ENCODE measurements at regions not wholly inside any gene's neighbourhood (a gene's known extent, or its start where the extent isn't known, plus 50 kb on each side); places are given as distances from the start of the nearest gene placed in this dataset.

- H3K9me3 Mint-ChIP-seq (ENCODE audit: unreplicated experiment): no peaks in the 10 kb centered on the region
- H3K4me1 Mint-ChIP-seq (ENCODE audit: unreplicated experiment): peaks cover 3% of the 10 kb centered on the region
- H3K4me3 Mint-ChIP-seq (ENCODE audit: unreplicated experiment): no peak overlapping the region
- DNase-seq (ENCODE audit: extremely low spot score, unreplicated experiment): no peak
- H3K27me3 Mint-ChIP-seq (ENCODE audit: unreplicated experiment): peaks cover 5% of the 10 kb centered on the region
- TF ChIP-seq CTCF (IDR thresholded peaks at IDR 0.05): no peak
- H3K36me3 Mint-ChIP-seq (ENCODE audit: unreplicated experiment): no peaks in the 10 kb centered on the region
- H3K27ac Mint-ChIP-seq (ENCODE audit: unreplicated experiment): no peak overlapping the region
These were observed 462.2 kb downstream of the EPM2A start for GRCh38 chr6:145273136-145273535.

GRCh38 chr6:145274083-145274482 is 461.2 kb downstream of the EPM2A start:
- TF ChIP-seq CTCF (IDR thresholded peaks at IDR 0.05): no peak
- Mint-ChIP-seq H3K9me3 (ENCODE audit: unreplicated experiment) (no peaks in the 10 kb centered on the region), H3K27me3 (ENCODE audit: unreplicated experiment) (peaks cover 5% of the 10 kb centered on the region), H3K4me3 (ENCODE audit: unreplicated experiment) (no peak overlapping the region), H3K27ac (ENCODE audit: unreplicated experiment) (no peak overlapping the region), H3K36me3 (ENCODE audit: unreplicated experiment) (no peaks in the 10 kb centered on the region), H3K4me1 (ENCODE audit: unreplicated experiment) (peaks cover 3% of the 10 kb centered on the region)
- DNase-seq (ENCODE audit: extremely low spot score, unreplicated experiment): no peak

GRCh38 chr6:145275019-145275418 is 460.3 kb downstream of the EPM2A start:
- no peak for TF ChIP-seq CTCF (IDR thresholded peaks at IDR 0.05)
- H3K27me3 Mint-ChIP-seq (ENCODE audit: unreplicated experiment): peaks cover 2% of the 10 kb centered on the region
- H3K4me3 Mint-ChIP-seq (ENCODE audit: unreplicated experiment): no peak overlapping the region
- DNase-seq (ENCODE audit: extremely low spot score, unreplicated experiment): no peak
- H3K9me3 Mint-ChIP-seq (ENCODE audit: unreplicated experiment): no peaks in the 10 kb centered on the region
- H3K4me1 Mint-ChIP-seq (ENCODE audit: unreplicated experiment): peaks cover 3% of the 10 kb centered on the region
- no peaks in the 10 kb centered on the region for H3K36me3 Mint-ChIP-seq (ENCODE audit: unreplicated experiment)
- no peak overlapping the region for H3K27ac Mint-ChIP-seq (ENCODE audit: unreplicated experiment)

- no peak for DNase-seq (ENCODE audit: extremely low spot score, unreplicated experiment)
- Mint-ChIP-seq H3K36me3 (ENCODE audit: unreplicated experiment) (no peaks in the 10 kb centered on the region), H3K9me3 (ENCODE audit: unreplicated experiment) (no peaks in the 10 kb centered on the region), H3K4me3 (ENCODE audit: unreplicated experiment) (no peak overlapping the region), H3K4me1 (ENCODE audit: unreplicated experiment) (peaks cover 3% of the 10 kb centered on the region), H3K27me3 (ENCODE audit: unreplicated experiment) (peaks cover 2% of the 10 kb centered on the region), H3K27ac (ENCODE audit: unreplicated experiment) (no peak overlapping the region)
- no peak for TF ChIP-seq CTCF (IDR thresholded peaks at IDR 0.05)
These were observed 459.5 kb downstream of the EPM2A start for GRCh38 chr6:145275787-145276186.

- Mint-ChIP-seq H3K27me3 (ENCODE audit: unreplicated experiment) (no peaks in the 10 kb centered on the region), H3K27ac (ENCODE audit: unreplicated experiment) (no peak overlapping the region), H3K4me3 (ENCODE audit: unreplicated experiment) (no peak overlapping the region), H3K4me1 (ENCODE audit: unreplicated experiment) (peaks cover 3% of the 10 kb centered on the region), H3K9me3 (ENCODE audit: unreplicated experiment) (no peaks in the 10 kb centered on the region), H3K36me3 (ENCODE audit: unreplicated experiment) (no peaks in the 10 kb centered on the region)
- TF ChIP-seq CTCF (IDR thresholded peaks at IDR 0.05): no peak
- no peak for DNase-seq (ENCODE audit: extremely low spot score, unreplicated experiment)
These were observed 458.6 kb downstream of the EPM2A start for GRCh38 chr6:145276756-145277155.

Data from osteocyte (in vitro differentiated cells).